RWPE1 (cell line): ENCODE measurements at regions not wholly inside any gene's neighbourhood (a gene's known extent, or its start where the extent isn't known, plus 50 kb on each side); places are given as distances from the start of the nearest gene placed in this dataset.

ENCODE experiments used
- CTCF ChIA-PET: fragments of 350-600 bp; sonication (Branson Sonifier 250); formaldehyde crosslinking; extraction: SDS; loops from one replicate; lab custom pipeline; 2021; lab: Yijun Ruan, JAX
- POLR2A ChIA-PET: fragments of 400-600 bp; formaldehyde crosslinking; extraction: SDS; loops from one replicate; lab custom pipeline; 2020; ENCODE audit warnings: antibody characterized with exemption; ENCODE audit not compliant: low non-redundant PET; lab: Yijun Ruan, JAX
- DNase-seq: peaks from one replicate; pipeline ENCODE4 v3.0.0; 2012; ENCODE audit warnings: low spot score
- H3K27ac ChIP-seq: fragments of 450-650 bp; 2 replicates; pipeline ENCODE4 v1.5.1; 2017
- TF ChIP-seq, protein P1 (sequence below): fragments of 450-650 bp; conservative IDR thresholded peaks from 2 replicates; pipeline ENCODE4 v1.5.1; 2017; ENCODE audit warnings: low read depth, mild to moderate bottlenecking

DNA sequence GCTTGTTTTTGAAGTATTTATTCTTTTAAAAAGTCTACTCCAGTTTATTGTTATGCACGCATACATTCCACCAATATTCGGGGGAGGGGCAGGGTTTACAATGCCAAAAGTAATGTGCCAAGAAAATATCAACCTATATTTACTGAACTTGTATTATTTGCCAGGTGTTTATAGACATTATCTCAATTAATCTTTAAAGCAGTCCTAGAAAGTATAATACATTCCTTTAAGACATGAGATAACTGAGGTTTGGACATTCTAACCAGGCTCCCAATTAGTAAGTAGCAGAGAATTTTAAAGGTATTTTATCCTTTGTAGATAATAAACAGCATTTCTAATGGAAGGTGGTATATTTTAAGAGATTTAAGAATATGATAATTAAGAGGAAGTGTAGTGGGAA, 124.5 kb upstream of the LRIG3 start:
- no peak for DNase-seq
- ChIA-PET CTCF (interaction anchor here (0.6 to 0.7 kb wide), 2 partner anchors 198 to 1296 kb away, joined by 3 to 9 read pairs; no protein-coding TSS in a partner anchor), POLR2A (no interaction called here)
- no peak overlapping the region for H3K27ac ChIP-seq
- TF ChIP-seq, protein P1, sequence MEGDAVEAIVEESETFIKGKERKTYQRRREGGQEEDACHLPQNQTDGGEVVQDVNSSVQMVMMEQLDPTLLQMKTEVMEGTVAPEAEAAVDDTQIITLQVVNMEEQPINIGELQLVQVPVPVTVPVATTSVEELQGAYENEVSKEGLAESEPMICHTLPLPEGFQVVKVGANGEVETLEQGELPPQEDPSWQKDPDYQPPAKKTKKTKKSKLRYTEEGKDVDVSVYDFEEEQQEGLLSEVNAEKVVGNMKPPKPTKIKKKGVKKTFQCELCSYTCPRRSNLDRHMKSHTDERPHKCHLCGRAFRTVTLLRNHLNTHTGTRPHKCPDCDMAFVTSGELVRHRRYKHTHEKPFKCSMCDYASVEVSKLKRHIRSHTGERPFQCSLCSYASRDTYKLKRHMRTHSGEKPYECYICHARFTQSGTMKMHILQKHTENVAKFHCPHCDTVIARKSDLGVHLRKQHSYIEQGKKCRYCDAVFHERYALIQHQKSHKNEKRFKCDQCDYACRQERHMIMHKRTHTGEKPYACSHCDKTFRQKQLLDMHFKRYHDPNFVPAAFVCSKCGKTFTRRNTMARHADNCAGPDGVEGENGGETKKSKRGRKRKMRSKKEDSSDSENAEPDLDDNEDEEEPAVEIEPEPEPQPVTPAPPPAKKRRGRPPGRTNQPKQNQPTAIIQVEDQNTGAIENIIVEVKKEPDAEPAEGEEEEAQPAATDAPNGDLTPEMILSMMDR, result no peak

DNA sequence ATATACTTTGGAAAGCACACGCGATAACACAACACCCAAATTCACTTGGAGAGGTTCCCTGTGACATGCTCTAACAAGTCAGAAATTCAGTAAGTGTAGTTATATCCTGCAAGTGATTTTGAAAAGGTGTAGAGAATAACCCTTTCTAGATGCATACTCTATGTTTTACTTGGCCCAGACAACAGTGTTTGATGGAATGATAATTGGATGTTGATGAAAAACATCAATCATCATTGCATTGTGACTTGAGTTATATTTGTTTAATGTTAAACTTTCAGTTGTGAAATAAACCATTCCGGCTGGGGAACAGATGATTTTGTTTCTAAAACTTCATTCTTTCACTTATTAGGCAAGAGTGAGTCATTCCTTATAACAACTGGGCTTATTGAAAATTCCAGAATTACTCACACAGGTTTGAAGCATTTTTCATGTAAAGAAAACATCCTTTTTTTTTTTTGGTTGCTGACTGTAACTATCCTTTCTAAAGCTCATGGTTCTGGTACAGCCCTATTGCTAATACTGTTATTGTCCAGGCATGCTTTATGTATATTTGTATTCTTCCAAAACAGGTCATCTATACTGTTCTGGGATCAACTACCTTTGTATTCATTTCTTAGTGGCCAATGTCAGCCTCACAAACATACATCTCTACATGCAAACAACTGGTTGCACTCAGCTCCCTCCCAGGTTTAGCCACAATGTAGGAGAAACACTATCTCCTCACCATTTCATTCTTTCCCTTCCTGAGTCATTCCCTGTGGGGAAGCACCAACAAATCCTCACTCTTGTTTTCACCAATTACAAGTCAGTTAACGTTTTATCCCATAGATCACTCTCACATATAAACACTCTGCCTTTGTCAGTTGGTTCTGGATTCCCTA, 121.2 kb upstream of the LRIG3 start:
- CTCF ChIA-PET, result no interaction called here
- H3K27ac ChIP-seq, result peak overlapping the region; percentile 79; the same call in 1 of the 2 replicates
- DNase-seq, result peak; percentile 82
- TF ChIP-seq, protein P1, result no peak
- POLR2A ChIA-PET, result no interaction called here

DNA sequence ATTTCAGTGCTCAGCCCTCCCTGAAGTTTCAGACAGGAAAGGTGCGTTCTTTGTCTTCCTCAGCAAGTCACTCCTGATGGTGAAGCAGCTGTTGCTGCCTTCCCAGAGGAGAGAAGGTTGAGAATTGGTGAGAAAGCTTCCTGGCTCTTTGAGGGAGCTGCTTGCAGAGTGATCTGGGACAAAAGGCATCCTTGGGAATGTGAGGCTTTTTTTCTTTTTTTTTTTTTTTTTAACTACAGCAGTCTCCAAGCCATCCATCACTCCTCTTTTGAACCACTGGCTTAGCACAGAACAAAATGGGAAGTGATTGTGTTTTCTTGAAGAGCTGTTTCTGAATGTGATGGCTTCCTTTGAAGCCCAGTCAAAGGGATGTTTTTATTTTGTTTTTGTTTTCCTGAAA, 120.4 kb upstream of the LRIG3 start:
- POLR2A ChIA-PET, result no interaction called here
- TF ChIP-seq, protein P1, result no peak
- peak overlapping the region; percentile 79 for H3K27ac ChIP-seq
- peak; percentile 26 for DNase-seq
- CTCF ChIA-PET, result interaction anchor here (0.6 kb wide), 2 partner anchors 67 to 133 kb away, joined by 3 to 10 read pairs; no protein-coding TSS in a partner anchor

DNA sequence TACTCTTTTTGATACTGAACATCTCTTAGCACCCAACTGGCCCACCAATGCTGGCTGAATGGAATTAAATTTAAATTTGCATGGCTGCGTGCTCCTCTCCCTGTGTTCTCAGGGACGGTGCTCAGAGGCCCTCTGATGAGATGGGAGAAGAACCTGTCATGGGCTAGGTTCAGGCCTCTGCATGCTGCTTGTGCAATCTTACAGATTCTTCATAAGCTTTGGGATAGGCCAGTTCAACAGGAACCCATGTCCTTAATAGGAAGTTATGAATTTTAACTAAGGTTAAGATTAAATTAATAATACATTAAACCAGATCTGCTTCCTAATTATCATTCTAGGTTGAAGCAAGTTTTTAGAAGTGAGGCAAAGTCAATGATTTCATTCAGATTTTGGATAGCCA, 119.7 kb upstream of the LRIG3 start:
- H3K27ac ChIP-seq, result peak overlapping the region; percentile 79
- TF ChIP-seq, protein P1, result no peak
- POLR2A ChIA-PET, result no interaction called here
- CTCF ChIA-PET, result interaction anchor here (0.6 kb wide), 2 partner anchors 68 to 133 kb away, joined by 3 to 10 read pairs; no protein-coding TSS in a partner anchor
- no peak for DNase-seq

DNA sequence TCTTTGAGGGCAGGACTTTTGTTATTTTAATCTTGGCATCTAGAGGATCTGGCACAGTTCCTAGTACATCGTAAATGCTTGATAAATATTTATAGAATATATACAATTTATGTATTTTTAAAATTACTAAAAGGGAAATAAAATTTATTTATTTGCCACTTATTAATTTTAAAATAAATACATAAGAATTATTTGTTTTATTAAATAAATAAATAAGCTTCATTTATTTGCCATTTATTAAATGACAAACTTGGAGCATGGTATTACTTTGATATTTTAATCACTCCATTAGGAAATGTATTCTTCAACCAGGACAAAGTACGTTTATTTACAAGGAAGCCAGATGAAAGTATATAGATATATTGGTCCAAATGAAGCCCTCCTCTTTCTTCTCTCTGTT, 118.7 kb upstream of the LRIG3 start:
- no peak for DNase-seq
- ChIA-PET CTCF (interaction anchor here (0.7 kb wide), 1 partner anchor 109 kb away, joined by 5 read pairs; no protein-coding TSS in a partner anchor), POLR2A (no interaction called here)
- H3K27ac ChIP-seq, result no peak overlapping the region
- TF ChIP-seq, protein P1, result no peak

DNA sequence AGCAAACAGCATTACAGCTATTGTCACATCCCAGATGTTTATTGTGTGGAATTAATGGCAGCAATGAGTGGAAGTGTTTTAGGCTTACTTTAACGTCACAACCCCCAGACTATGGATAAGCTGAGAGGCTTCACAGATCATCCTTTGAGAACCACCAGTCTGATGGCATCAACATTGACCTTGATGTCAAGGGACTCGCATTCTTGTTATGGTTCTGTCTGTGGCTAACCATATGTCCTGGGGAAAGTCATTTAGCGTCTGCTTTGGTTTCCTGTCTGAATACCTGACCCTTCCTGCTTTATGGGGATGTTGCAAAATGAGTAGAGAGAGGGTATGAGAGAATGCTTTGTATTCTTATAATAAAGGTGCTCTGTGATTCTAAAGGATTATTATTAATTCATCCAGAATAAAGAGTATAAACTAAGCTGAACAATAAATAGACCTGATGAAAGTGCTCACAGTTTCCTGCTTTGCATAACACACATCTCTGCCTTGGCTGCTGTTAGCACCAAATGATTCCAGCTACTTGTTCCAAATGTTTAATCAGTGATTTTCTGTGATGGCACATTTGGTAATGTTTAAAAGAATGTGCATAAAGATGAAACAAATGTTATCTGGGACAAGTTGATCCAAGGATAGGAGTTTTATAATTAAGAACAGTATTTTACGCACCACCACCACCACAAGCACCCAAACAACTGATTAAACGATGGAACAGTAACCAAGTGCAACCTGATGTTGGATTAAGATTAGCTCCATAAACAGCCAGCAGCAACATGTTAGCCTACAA, 116.9 kb upstream of the LRIG3 start:
- ChIA-PET POLR2A (no interaction called here), CTCF (interaction anchor here (0.6 kb wide), 1 partner anchor 9 kb away, joined by 3 read pairs; no protein-coding TSS in a partner anchor)
- TF ChIP-seq, protein P1, result no peak
- no peak overlapping the region for H3K27ac ChIP-seq
- no peak for DNase-seq
